Right ventricle myocardium inferior (tissue), 1 donor: ENCODE measurements at regions not wholly inside any gene's neighbourhood (a gene's known extent, or its start where the extent isn't known, plus 50 kb on each side); places are given as distances from the start of the nearest gene placed in this dataset.

Experiments
- ATAC-seq: fragments of 200-7000 bp; cut with Tn5 transposase; one replicate; pipeline ENCODE4 v1.9.1; 2020; ENCODE audit warnings: mild to moderate bottlenecking, moderate library complexity
- DNase-seq: peaks from one replicate; pipeline ENCODE4 v3.0.0; 2021; ENCODE audit errors: missing footprints
- intact Hi-C: fragments of 100-400 bp; cut with DNase I; formaldehyde crosslinking; loops from one replicate; pipeline ENCODE4 v1.11.0; 2022
- donor health status: DM: no; HTN: yes; CAD: no; lungs with severe emphysema.

DNA sequence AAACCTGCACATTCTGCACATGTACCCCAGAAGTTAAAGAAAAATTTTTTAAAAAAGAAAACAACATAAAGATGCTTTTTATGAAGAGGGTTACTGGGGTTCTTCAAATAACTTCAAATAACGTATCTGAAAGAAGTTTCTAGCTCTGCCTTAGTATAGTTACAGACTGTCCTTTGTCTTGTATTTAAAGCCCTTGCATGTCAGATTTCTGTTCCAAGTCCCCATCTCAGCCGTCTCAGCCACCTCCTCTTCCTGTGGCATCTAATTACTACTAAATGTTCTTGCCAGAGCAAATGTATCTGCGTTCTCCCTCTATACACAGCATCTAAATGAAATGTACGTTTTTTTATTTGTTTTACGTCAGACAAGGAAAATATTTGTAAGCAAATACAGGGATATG is 89.4 kb upstream of the AKR1E2 start:
- no peak for ATAC-seq
- intact Hi-C loops = no loop called here
- DNase-seq = no peak

DNA sequence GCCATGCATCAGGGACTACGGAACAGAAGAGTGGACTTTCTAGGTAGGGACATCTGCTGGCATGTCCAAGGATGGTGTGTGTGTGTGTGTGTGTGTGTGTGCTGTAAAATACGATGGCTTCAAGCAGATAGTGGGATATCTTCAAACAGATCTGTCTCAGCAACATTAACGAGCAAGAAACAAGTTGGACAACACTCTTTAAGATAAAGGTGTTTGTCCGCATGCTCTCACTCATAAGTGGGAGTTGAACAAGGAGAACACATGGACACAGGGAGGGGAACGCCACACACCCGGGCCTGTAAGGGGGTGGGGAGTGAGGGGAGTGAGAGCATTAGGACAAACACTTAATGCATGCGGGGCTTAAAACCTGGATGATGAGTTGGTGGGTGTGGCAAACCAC is 89.8 kb upstream of the AKR1E2 start:
- ATAC-seq = no peak
- intact Hi-C loops = no loop called here
- DNase-seq = no peak

DNA sequence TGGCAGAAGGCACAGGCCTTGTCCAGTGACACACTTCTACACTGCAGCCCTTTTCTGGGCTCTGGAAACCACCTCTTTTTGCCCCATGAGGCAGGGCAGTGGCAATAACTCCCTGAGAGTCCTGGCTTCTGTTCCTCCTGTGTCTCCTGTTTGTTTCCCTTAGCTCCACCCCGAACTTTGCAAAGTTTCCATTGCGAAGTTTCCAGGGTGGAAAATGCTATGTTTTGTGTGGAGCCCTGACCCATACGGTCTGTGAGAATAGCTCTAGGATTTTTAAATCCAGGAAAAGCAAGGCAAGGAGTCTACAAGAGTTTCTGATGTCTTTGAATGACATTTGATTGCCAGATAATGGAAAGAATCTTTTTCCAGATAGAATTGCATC is 92.2 kb upstream of the AKR1E2 start:
- DNase-seq (no peak), ATAC-seq (no peak)
- intact Hi-C loops = no loop called here

DNA sequence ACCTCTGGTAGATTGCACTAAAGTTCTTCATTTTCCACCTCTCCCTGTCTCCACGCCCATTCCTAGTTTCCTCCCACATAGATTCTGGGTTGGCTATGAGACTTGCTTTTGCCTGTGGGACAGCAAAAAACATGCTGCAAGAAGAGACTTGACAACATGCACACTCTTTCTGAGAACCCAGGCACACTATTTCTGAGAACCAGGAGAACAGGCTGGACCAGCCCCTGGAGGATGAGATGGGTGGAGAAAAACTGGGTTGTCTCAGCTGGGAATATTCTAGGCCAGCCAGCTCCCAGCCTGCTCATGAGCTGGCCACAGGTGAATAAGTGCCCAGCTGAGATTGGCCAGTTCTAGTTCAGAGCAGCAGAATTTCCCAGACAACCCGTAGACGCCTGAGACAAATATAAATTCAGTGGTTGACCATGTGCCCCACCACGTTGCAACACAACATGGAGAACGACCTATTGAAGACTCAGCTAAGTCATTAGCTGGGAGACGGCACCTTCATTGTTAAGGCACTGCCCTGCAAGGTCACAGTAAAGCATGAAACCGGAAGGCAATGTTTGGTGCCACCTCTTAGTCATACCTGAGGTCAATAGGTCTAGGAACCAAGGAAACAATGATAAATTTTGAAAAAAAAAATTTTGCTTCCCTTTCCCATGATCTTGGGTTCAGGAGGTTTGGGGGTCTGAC is 92.7 kb upstream of the AKR1E2 start:
- intact Hi-C loops = no loop called here
- no peak for ATAC-seq
- no peak for DNase-seq

DNA sequence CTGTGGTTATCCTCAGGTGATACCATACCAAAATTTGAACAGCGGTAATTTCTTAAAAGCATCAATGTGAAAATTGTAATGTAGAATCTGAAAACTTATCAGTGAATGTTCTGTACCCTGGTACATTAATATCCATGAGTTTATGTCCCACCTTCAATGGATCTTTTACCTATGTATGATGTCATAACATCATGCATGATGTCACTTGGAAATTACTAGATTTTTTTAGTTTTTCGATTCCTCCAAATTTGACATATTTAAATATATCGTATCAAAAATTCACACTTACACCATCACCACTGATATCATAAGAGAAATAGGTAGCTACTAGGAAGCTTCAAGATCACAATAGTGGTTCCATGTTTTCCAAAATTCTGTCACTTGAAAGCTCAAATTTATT is 95.0 kb upstream of the AKR1E2 start:
- intact Hi-C loops = no loop called here
- ATAC-seq = no peak
- no peak for DNase-seq

DNA sequence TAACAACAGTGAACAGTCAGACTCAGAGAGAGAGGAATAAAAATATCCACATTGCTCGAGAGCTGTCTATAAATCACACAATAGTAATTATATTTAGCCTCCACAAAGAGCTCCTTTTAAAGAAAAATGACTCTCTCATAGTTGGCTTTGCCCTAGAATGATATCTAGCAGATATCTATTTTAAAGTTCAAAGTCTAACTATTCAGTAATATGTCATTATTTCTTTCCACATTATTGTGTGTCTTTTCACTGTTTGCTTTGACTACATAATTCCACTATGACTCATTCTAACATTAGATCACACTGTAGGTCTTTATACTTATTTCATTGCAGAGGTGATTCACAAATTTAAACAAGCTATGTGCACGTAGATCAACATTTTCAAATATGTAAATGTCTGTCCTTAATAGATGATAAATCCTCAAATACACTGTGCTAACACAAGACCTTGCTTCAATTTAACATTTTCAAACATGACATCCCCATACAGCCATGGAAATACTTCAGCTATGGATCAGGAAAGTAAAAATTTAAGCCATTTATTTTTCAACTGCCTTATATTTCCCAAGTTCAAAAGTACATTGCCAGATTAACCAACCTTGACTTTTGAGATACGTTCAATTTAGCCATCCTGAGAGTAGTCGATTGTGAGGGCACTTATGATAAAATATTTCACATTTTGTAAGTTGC is 99.9 kb upstream of the AKR1E2 start:
- no peak for ATAC-seq
- DNase-seq = no peak
- intact Hi-C loops = no loop called here

DNA sequence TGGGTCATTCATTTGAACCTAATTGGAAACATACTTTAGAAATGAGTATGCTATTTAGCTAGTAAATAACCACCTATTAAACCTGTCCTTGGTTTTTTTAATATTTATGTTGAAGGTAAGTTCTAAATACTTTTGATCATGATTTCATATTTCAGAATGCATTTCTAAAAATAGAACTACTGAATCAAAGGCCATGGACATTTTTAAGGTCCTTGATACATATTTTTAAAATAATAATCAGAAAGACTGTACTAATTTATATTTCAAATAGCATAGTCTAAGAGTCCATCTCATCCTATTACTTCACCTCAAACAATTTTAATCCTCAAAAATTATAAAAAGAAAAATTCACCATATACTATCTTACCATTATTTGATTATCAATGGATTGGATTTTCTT is 102.1 kb upstream of the AKR1E2 start:
- intact Hi-C loops = no loop called here
- ATAC-seq (no peak), DNase-seq (no peak)

DNA sequence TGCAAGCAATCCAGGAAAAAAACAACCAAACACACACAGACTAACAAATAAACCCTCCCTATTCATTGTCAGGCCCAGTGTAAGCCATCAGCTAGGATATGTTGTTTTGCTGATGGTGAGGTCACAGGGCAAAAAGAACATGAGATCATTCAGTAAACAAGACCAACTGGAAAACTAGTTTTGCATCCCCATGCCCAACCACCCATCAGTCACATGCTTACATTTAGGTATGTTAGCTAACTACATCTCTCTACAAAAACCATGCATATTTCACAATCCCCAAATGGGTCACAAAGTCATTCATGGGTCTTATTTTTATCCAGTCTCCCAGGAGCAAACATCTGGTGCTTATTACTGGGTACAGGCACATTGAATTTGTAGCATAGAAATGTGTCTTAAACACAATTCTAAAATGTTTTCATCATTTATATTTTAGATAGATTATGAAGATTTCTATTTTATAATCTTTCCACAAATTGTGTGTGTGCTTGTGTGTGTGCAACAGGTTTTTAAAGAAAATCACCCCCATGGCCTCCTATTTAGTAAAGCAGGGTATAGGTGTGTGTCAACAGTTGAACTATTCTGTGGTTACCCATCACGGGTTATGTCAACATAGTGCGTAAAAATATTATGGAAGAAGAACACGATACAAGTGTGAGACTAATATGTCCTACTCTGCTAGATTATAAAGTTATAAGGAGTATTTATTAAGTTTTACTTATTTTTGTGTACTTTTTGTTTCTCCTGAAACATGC is 103.8 kb upstream of the AKR1E2 start:
- ATAC-seq = peak; percentile 76
- intact Hi-C loops = no loop called here

DNA sequence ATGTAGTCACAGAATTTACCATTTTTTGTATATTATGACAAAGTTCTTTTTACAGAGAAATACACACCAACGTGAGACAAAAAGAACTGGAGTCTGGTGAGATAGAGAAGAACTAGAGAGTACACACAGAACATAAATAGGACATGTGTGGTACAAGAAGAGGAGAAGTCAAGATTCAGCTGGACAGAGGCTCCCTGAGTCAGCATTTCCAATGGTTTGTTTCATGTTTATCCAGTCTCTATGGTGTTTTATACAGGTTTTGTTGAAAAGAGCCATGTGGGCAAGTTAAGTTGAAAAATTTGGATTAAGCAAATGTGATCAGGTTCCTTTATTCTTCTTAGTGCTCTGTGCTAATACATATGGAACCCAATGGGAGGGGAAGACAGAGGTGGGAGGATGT is 105.5 kb upstream of the AKR1E2 start:
- DNase-seq = no peak
- intact Hi-C loops = no loop called here
- ATAC-seq = peak; percentile 23

More for the DNA sequence above, 103.8 kb upstream of the AKR1E2 start:
- no peak for DNase-seq

DNA sequence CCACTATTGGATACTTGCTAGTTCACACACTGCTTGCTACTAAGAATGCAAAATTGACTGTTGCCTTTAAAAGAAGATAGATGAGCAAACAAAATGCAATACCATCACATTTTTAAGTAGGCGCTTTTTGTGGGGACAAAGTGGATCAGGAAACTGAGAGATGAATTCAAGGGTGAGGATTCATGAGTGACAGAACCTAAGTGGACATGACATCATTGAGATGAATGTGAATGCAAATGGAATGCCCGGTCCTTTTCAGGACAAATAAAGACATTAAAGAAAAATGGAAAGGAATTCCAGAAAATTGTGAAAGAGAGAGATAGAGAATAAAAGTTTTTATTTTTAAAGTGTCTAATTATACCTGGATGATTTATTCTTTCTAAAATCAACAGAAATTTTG is 106.3 kb upstream of the AKR1E2 start:
- DNase-seq = no peak
- no peak for ATAC-seq
- intact Hi-C loops = no loop called here

DNA sequence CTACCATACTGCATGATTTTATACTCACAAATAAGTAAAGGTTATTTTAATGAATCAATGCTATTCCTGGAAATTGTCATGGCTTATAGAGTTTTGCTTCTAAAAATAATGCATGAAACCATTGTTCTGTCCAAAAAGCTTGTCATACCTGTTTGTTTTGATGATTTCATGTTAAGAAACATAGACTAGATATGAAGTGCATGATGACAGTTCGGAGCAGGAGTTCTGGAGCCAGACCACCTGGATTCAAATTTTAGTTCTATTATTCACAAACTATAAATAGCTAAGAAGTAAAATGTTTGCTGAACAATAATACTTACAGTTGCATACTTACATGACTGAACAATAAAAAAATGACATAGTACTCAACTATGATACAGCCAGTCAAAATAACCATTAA is 107.0 kb upstream of the AKR1E2 start:
- DNase-seq (no peak), ATAC-seq (no peak)
- intact Hi-C loops = no loop called here

DNA sequence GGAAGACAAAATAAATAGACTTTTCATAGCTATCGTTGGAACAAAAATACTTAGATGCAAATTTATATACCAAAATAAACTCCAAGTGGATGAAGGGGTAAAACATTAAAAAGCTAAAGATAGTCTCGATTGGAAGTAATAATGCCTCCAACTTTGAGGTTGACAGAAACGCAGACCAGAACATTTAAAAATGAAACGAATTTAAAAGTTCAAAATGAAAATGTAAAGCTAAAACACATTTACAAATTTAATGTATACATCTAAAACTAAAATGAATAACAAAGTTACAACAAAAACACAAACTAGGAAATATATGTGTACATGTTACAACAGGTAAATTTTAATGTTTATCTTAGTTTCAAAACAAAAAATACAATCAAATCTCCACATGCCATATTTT is 107.5 kb upstream of the AKR1E2 start:
- DNase-seq (no peak), ATAC-seq (no peak)
- intact Hi-C loops = no loop called here

DNA sequence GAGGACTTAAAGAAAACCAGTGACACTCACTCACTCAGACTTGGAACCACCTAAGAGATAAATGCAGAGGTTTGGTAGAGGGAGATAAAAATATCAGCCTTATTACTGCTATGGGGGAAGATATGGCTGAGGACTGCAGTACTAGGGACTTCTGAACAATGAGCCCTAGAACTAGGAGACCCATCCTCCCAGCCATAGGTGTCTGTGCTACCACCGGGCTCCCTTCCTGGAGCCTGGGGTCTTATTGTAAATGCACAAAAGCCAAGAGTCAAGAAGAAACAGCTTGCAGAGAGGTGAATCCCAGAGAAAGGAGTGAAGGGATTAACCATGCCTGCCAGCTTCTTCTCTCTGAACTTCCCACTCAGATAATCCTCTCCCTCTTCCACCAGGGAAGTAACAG is 108.3 kb upstream of the AKR1E2 start:
- ATAC-seq = no peak
- no peak for DNase-seq
- intact Hi-C loops = no loop called here

DNA sequence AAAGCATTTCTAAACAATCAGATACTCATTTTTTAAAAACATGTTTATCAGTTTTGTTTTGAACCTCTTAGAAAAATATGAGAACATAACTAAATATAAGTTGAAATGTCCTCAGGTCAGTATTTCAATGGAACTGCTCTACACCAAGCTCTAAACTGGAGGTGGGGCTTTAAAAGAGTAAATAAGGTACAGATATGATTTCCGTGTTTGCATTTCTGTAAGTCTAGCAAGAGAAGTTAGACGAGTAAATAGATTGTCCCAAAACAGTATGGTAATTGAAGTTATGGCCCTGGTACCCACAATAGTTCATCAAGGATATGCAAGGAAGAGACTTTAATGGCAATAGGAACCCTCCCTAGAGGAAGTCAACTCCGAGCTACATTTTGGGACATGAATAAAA is 115.1 kb upstream of the AKR1E2 start:
- ATAC-seq = no peak
- no peak for DNase-seq
- intact Hi-C loops = no loop called here

DNA sequence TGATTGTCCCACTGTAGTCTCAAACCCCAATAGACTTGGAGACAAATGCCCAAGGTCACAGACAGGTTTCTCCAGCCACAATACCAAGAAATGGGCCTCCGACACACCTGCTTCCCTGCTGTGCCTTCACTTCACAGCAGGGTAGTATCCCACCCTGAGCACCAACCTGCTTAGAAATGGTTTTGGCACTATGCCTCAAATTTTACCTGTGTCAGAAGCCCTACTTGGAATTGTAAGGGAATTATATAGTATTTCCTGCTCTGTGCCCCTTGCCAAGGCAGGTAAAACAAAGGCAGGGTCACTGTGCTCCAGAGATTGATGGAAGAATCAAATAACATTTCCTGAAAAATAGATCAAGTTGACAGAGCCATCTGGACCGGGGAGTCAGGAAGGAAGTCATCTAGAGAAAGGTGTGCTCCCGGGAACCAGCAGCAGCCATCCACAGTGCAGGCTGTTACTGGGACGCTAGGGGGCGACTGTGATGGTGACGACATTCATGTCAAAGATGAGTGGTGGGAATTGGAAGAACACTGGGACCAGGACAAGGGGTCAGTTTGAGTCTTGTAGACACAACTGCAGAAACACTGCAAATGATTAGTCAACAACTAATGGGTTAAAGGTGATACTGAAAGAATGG is 117.8 kb upstream of the AKR1E2 start:
- ATAC-seq (no peak), DNase-seq (no peak)
- intact Hi-C loops = no loop called here

DNA sequence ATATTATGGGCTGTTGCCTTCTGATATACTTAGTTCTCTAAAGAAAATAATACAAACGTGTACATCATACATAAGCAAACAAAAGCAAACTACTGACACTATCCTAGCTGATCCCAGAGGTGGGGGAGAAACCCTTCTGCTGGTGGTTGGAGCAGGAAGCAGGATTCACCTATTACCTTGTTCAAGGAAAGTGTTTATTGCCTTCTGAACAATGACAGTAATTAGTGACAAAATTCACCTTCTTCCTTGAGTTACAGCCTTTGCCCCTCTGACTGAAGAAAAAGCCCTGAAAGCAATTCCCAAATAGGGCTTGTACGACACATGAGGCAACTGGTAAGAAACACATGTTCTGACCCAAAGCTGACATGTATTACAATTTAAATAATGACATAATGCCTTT is 118.8 kb upstream of the AKR1E2 start:
- ATAC-seq (no peak), DNase-seq (no peak)
- intact Hi-C loops = no loop called here

DNA sequence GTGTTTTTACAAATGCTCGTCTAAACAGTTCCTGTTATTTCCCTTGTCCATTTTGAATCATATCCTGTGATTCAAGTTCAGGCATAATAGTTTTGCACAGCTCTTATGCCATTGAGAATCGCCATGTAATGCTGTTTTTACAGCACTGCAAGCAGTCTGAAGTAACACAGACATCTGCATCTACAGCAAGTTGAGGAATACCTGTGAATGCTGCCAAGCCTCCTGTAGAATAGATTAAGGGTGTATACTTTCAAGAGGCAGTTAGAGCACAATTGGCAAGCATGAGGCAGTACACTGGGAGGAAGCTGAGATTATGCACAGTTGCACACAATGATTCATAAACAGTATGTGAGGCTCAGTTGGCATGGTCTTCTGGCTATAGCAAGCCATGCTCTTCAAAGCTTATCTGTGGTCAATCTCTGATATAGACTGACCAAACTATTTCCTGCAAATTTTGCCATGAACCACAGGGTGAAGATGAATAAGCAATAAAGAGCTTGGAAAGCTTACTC is 121.9 kb upstream of the AKR1E2 start:
- DNase-seq (no peak), ATAC-seq (peak; percentile 79)
- intact Hi-C loops = loop anchor here (1.0 to 5.0 kb wide), 2 partner anchors 41 to 63 kb away; no protein-coding TSS in a partner anchor

DNA sequence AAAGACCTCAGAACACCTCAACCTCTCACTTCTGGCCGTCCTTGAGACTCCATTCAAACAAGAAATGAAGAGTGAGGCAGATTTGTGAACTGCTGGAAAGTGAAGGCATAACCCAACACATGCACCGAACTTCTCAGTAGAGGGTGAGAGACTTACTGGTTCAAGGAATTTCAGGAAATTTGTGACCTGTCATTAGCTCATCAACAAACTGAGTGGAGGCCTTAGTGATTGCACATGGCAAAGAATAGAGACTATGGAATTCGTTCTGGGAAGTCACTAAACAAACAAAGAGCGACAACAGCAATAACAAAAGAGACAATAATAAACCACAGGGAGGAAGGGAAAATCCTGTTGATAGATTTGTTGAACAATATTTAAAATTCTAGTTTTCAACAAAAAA is 125.0 kb upstream of the AKR1E2 start:
- DNase-seq = no peak
- intact Hi-C loops = loop anchor here (5.0 kb wide), 1 partner anchor 66 kb away; no protein-coding TSS in a partner anchor
- no peak for ATAC-seq

DNA sequence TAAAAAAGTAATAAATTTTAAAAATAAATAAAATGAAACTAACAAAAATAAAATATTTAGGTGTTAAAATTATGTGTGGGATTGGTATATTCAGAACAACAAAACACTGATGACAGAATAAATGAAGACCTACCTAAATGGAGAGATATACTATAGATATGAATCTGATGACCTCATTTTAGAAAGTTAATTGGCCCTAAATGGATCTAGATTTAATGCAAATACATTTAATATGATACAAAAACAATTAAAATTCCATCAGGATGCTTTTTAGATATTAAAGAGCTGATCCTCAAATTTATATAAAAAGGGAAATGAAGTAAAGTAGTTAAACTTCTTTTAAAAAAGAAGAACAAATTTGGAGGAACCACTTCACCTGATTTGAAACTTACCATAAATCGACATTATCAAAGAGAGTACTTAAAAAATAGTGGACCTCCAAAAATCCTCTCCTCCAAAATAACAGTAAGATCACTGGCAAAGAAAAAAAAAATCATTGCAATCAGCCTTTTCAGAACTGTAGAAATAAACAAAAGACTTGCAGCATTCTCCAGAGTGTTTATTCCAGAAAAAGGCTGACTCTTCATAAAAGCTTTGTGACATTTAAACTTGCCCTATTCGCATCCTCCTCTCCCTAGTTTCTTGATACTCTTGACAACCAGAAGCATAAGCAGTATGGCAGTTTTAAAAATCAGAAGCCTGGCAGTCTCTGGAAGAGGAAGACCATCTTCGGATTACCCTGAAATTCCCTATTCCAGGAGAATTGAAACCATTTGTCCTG is 125.9 kb upstream of the AKR1E2 start:
- intact Hi-C loops = loop anchor here (5.0 kb wide), 1 partner anchor 67 kb away; no protein-coding TSS in a partner anchor
- DNase-seq = no peak
- no peak for ATAC-seq
